ENCODE measurements at regions not wholly inside any gene's neighbourhood (a gene's known extent, or its start where the extent isn't known, plus 50 kb on each side); places are given as distances from the start of the nearest gene placed in this dataset.

DNA sequence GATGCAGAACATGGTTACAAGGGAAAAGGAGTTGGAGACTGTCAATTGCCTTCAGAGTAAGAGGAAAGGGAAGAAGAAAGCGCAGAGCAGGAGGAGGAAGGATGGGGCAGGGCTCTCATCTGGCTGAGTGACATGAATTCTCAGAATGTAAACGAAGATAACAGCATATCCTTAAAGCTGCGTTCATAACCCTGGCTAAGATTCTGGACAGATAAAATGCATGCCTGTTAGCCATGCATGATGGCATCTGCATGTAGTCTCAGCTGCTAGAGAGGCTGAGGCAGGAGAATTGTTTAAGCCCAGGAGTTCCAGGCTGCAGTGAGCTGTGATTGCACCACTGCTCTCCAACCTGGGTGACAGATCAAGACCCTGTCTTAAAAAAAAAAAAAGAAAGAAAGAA lies 493.5 kb upstream of the PRKX start:
- TF ChIP-seq CTCF (IDR thresholded peaks at IDR 0.05) (no peak), POLR2A (IDR thresholded peaks at IDR 0.05) (no peak)

Data from lower leg skin (tissue), 3 donors.